Upper lobe of right lung (tissue), 1 donor: ENCODE measurements at regions not wholly inside any gene's neighbourhood (a gene's known extent, or its start where the extent isn't known, plus 50 kb on each side); places are given as distances from the start of the nearest gene placed in this dataset.

Experiments
- ATAC-seq: fragments of 200-7000 bp; cut with Tn5 transposase; one replicate; pipeline ENCODE4 v1.9.1; 2020; ENCODE audit warnings: mild to moderate bottlenecking, moderate library complexity
- DNase-seq: peaks from one replicate; pipeline ENCODE4 v3.0.0-alpha.2; 2020
- H3K27ac ChIP-seq: fragments of 200-600 bp; one replicate; pipeline ENCODE4 v1.8.0; 2022
- H3K27me3 ChIP-seq: fragments of 200-600 bp; one replicate; pipeline ENCODE4 v1.8.0; 2022; ENCODE audit warnings: mild to moderate bottlenecking
- H3K36me3 ChIP-seq: fragments of 200-600 bp; one replicate; pipeline ENCODE4 v1.8.0; 2022
- H3K4me1 ChIP-seq: fragments of 200-600 bp; one replicate; pipeline ENCODE4 v1.8.0; 2022
- H3K4me3 ChIP-seq: fragments of 200-600 bp; one replicate; pipeline ENCODE4 v1.8.0; 2022; ENCODE audit warnings: mild to moderate bottlenecking
- H3K9me3 ChIP-seq: fragments of 200-600 bp; one replicate; pipeline ENCODE4 v1.8.0; 2022
- intact Hi-C: fragments of 100-400 bp; cut with DNase I; formaldehyde crosslinking; loops from one replicate; pipeline ENCODE4 v1.11.0; 2022
- TF ChIP-seq, protein P1 (sequence below): fragments of 200-600 bp; IDR thresholded peaks from one replicate; pipeline ENCODE4 v1.8.0; 2022; ENCODE audit warnings: antibody characterized with exemption
- donor health status: DM: no; HTN: yes; CAD: no; lungs with severe emphysema.

- Histone ChIP-seq H3K9me3 (no peaks in the 10 kb centered on the region), H3K27me3 (no peaks in the 10 kb centered on the region), H3K4me3 (no peak overlapping the region), H3K36me3 (no peaks in the 10 kb centered on the region), H3K27ac (no peak overlapping the region), H3K4me1 (no peaks in the 10 kb centered on the region)
- intact Hi-C loops = no loop called here
- DNase-seq = no peak
- TF ChIP-seq, protein P1, sequence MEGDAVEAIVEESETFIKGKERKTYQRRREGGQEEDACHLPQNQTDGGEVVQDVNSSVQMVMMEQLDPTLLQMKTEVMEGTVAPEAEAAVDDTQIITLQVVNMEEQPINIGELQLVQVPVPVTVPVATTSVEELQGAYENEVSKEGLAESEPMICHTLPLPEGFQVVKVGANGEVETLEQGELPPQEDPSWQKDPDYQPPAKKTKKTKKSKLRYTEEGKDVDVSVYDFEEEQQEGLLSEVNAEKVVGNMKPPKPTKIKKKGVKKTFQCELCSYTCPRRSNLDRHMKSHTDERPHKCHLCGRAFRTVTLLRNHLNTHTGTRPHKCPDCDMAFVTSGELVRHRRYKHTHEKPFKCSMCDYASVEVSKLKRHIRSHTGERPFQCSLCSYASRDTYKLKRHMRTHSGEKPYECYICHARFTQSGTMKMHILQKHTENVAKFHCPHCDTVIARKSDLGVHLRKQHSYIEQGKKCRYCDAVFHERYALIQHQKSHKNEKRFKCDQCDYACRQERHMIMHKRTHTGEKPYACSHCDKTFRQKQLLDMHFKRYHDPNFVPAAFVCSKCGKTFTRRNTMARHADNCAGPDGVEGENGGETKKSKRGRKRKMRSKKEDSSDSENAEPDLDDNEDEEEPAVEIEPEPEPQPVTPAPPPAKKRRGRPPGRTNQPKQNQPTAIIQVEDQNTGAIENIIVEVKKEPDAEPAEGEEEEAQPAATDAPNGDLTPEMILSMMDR = no peak
- no peak for ATAC-seq
Observed at GRCh38 chr14:54344445-54344844, 52.4 kb upstream of the CDKN3 start.

DNA sequence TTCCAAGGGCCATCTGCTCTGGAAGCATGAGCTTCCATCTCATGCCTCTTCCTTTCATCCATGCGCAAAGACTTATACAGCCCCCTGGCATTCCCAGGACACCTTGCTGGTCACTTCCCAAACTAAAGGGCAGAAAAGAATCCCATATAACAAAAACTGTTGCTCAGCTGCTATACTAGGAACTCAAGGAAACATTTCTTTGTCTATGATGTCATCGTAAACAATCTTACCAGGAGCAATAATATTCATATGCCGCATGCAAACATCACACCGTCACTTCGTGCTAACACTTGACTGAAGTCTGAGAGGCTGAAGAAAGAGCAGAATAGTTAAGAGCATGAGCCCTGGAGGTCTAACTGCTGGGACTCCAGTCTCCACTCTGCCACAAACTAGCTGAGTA is 50.5 kb upstream of the CDKN3 start:
- intact Hi-C loops = no loop called here
- H3K27me3 ChIP-seq = no peaks in the 10 kb centered on the region
- TF ChIP-seq, protein P1 = no peak

More for the DNA sequence above, 50.5 kb upstream of the CDKN3 start:
- Histone ChIP-seq H3K4me1 (peaks cover 3% of the 10 kb centered on the region), H3K9me3 (no peaks in the 10 kb centered on the region), H3K4me3 (no peak overlapping the region), H3K36me3 (no peaks in the 10 kb centered on the region), H3K27ac (no peak overlapping the region)
- ATAC-seq = no peak
- DNase-seq = no peak
